ENCODE measurements at regions not wholly inside any gene's neighbourhood (a gene's known extent, or its start where the extent isn't known, plus 50 kb on each side); places are given as distances from the start of the nearest gene placed in this dataset.

DNA sequence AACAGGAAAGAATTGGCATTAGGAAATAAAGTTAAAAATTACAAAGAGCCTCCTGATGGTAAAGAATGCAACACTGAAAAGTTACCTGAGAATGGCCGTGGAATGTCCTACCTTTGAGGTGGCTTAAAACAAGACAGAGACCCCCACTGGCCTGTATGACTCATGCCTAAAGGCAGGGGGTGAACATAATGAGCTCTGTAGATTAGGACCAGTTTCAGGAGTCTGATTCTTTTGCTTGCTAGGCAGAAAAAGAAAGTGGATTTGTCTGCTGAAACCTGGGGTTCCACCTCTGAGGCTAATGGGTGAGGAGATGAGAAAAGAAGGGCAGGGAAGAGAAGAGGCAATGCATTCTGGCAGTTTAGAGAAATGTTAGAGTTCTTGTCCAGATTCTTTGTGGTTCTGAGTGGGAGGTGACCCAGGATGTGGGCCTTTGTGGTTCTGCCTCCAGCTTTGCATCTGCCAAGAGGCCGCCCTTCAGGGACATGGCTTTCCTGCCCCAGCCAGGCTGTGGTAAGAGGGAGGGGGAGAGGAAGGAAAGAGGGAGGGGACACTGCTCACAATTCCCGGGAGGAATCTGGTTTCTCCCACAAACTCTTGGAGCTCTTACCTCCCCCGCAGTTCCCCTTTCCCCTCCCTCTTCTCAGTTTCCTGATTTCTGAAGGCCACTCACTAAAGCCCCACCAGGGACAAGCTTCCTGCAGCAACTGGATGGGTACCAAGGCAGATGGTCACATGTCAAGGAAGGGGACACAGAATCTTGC, 109.6 kb downstream of the EFNB1 start:
- H3K4me1 ChIP-seq (ENCODE audit: control insufficient read depth in 2 of 3, insufficient read depth in 2 of 3, low read depth in 1 of 3, low read length in 3 of 3), result peaks cover 0 to 12% (median 9%) of the 10 kb centered on the region in 3 donors
- DNase-seq (peak in 4 of 5 donors; percentile 35 to 82 (median 60)), FAIRE-seq (no peak)
- H3K9me3 ChIP-seq (ENCODE audit: control insufficient read depth in 2 of 3, insufficient read depth in 1 of 3, low read length in 3 of 3), result no peaks in the 10 kb centered on the region
- no peaks in the 10 kb centered on the region for H3K36me3 ChIP-seq (ENCODE audit: control insufficient read depth in 2 of 3, insufficient read depth in 3 of 3, low read length in 3 of 3)
- TF ChIP-seq, protein P1, sequence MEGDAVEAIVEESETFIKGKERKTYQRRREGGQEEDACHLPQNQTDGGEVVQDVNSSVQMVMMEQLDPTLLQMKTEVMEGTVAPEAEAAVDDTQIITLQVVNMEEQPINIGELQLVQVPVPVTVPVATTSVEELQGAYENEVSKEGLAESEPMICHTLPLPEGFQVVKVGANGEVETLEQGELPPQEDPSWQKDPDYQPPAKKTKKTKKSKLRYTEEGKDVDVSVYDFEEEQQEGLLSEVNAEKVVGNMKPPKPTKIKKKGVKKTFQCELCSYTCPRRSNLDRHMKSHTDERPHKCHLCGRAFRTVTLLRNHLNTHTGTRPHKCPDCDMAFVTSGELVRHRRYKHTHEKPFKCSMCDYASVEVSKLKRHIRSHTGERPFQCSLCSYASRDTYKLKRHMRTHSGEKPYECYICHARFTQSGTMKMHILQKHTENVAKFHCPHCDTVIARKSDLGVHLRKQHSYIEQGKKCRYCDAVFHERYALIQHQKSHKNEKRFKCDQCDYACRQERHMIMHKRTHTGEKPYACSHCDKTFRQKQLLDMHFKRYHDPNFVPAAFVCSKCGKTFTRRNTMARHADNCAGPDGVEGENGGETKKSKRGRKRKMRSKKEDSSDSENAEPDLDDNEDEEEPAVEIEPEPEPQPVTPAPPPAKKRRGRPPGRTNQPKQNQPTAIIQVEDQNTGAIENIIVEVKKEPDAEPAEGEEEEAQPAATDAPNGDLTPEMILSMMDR (IDR thresholded peaks at IDR 0.05; ENCODE audit: borderline replicate concordance, extremely low read depth, insufficient read depth), result no peak
- H3K27me3 ChIP-seq (ENCODE audit: control insufficient read depth, insufficient read depth, low read length), result no peaks in the 10 kb centered on the region
- H3K27ac ChIP-seq (ENCODE audit: low read depth in 2 of 2, low read length in 2 of 2), result no peak overlapping the region
- intact Hi-C loops (cut with DNase I), result no loop called here
- no peak overlapping the region for H3K4me3 ChIP-seq (ENCODE audit: low read length in 3 of 3)
- H3K9ac ChIP-seq (ENCODE audit: low read length in 3 of 3), result no peak overlapping the region

DNA sequence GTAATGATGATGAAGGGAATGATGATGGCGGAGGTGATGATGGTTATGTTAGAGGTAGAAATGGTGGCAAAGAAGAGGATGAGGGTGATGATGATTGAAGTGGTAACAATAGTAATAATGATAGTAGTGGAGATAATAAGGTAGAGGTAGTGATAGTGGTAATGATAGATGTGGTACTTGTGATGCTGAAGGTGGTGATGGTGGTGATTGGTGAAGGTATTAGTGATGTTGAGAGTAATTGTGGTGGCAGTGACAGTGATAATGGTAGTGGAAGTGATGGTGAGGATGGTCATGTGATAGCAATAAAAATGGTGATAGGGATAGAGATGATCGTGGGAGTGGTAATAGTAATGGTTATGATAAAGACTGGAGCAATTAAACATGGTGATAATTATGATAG, 108.8 kb downstream of the EFNB1 start:
- intact Hi-C loops (cut with DNase I), result no loop called here
- H3K4me3 ChIP-seq (ENCODE audit: low read length in 3 of 3), result no peak overlapping the region
- TF ChIP-seq, protein P1 (IDR thresholded peaks at IDR 0.05; ENCODE audit: borderline replicate concordance, extremely low read depth, insufficient read depth), result no peak
- FAIRE-seq, result no peak
- H3K27me3 ChIP-seq (ENCODE audit: control insufficient read depth, insufficient read depth, low read length), result no peaks in the 10 kb centered on the region
- H3K4me1 ChIP-seq (ENCODE audit: control insufficient read depth in 2 of 3, insufficient read depth in 2 of 3, low read depth in 1 of 3, low read length in 3 of 3), result peaks cover 0 to 11% (median 9%) of the 10 kb centered on the region in 3 donors
- no peaks in the 10 kb centered on the region for H3K36me3 ChIP-seq (ENCODE audit: control insufficient read depth in 2 of 3, insufficient read depth in 3 of 3, low read length in 3 of 3)
- no peak for DNase-seq
- H3K27ac ChIP-seq (ENCODE audit: low read depth in 2 of 2, low read length in 2 of 2), result no peak overlapping the region
- H3K9me3 ChIP-seq (ENCODE audit: control insufficient read depth in 2 of 3, insufficient read depth in 1 of 3, low read length in 3 of 3), result no peaks in the 10 kb centered on the region
- H3K9ac ChIP-seq (ENCODE audit: low read length in 3 of 3), result no peak overlapping the region

GRCh38 chrX:68936608-68937007, 107.8 kb downstream of the EFNB1 start:
- peaks cover 0 to 11% (median 9%) of the 10 kb centered on the region in 3 donors for H3K4me1 ChIP-seq (ENCODE audit: control insufficient read depth in 2 of 3, insufficient read depth in 2 of 3, low read depth in 1 of 3, low read length in 3 of 3)
- H3K27me3 ChIP-seq (ENCODE audit: control insufficient read depth, insufficient read depth, low read length), result no peaks in the 10 kb centered on the region
- FAIRE-seq (no peak), DNase-seq (no peak)
- TF ChIP-seq, protein P1 (IDR thresholded peaks at IDR 0.05; ENCODE audit: borderline replicate concordance, extremely low read depth, insufficient read depth), result no peak
- intact Hi-C loops (cut with DNase I), result no loop called here
- no peaks in the 10 kb centered on the region for H3K36me3 ChIP-seq (ENCODE audit: control insufficient read depth in 2 of 3, insufficient read depth in 3 of 3, low read length in 3 of 3)
- H3K4me3 ChIP-seq (ENCODE audit: low read length in 3 of 3), result no peak overlapping the region
- H3K9me3 ChIP-seq (ENCODE audit: control insufficient read depth in 2 of 3, insufficient read depth in 1 of 3, low read length in 3 of 3), result no peaks in the 10 kb centered on the region
- H3K9ac ChIP-seq (ENCODE audit: low read length in 3 of 3), result no peak overlapping the region
- no peak overlapping the region for H3K27ac ChIP-seq (ENCODE audit: low read depth in 2 of 2, low read length in 2 of 2)
